ENCODE measurements at regions not wholly inside any gene's neighbourhood (a gene's known extent, or its start where the extent isn't known, plus 50 kb on each side); places are given as distances from the start of the nearest gene placed in this dataset.

DNA sequence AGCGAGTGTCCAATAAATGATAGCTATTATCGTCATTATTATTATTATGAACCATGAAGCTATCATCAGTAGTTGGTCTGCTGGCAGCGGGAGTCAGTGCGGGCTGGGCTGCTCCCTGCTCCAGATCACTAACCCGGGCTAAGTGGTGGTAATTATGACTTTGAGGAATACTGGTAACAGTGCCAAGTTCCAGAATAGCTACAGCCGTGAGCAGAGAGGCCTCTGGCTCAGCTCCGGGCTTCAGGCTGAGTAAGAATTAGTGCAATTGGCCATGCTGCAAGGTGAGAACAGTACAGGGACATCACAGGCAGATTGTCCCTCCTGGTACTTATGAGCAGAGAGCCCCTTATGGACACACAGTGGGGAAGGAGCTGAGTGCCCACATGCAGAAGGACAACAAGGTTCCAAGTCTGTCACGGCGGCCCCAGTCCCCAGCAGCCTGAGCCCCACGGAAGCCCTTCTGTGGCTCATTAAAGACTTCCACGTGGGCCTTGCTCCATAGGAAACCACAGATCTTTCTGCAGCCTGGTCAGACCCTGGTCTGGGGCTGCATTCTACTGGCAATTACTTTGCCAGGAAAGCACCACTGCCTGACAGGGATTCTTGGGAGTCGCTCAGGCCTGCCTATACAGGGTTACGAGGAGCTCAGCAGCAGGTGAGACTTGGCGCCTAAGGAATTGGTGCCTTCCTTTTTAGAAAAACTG is 235.1 kb downstream of the RRAGC start:
- DNase-seq (ENCODE audit: extremely low spot score, insufficient read length, low read depth) (no peak), FAIRE-seq (no peak)

DNA sequence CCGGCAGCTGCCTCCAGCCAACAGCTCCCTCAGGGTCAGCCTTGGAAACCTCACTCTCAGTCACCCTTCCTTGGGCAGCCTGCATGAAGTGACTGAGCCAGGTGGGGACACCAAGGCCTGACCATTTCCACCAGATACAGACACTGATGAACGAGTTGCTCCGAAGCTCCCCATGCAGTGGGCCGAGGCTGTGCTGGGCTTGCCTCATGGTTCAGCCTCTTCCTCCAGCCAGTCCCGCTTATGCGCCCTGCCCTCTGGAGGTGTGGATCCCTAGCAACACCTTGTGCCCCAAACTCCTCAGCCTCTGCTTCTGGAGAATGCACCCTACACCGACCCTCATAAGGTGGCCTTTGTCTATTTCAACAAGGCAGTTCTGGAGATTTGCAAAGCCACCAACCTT is 236.0 kb downstream of the RRAGC start:
- DNase-seq (ENCODE audit: extremely low spot score, insufficient read length, low read depth), result no peak
- no peak for FAIRE-seq

- DNase-seq (ENCODE audit: extremely low spot score, insufficient read length, low read depth), result no peak
- FAIRE-seq, result no peak
These were observed 237.4 kb downstream of the RRAGC start for GRCh38 chr1:38622197-38622596.

- no peak for FAIRE-seq
- no peak for DNase-seq (ENCODE audit: extremely low spot score, insufficient read length, low read depth)
These were observed 242.7 kb downstream of the RRAGC start for GRCh38 chr1:38616846-38617245.

- DNase-seq (ENCODE audit: extremely low spot score, insufficient read length, low read depth), result no peak
- FAIRE-seq, result peak; percentile 33
These were observed 243.9 kb downstream of the RRAGC start for GRCh38 chr1:38615680-38616079.

- DNase-seq (ENCODE audit: extremely low spot score, insufficient read length, low read depth), result no peak
- FAIRE-seq, result no peak
These were observed 244.7 kb downstream of the RRAGC start for GRCh38 chr1:38614861-38615260.

GRCh38 chr1:38613996-38614395 is 245.6 kb downstream of the RRAGC start:
- DNase-seq (ENCODE audit: extremely low spot score, insufficient read length, low read depth) (no peak), FAIRE-seq (no peak)

DNA sequence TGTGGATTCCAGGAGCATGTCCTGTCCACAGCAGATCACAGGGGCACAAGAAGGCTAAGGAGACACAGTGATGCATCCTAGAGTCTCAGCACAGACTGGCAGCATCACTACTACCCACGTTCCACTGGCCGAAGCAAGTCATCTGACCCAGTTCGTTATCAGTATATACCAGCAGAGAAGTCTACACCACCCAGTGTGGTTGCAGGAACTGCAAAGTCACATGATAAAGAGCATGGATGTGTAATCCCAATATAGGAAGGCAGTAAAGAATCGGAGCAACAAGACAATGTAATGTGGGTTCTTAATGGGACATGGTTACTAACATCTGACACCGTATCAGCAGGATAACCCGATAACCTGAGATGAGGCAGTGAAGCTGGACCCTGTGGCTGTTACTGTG is 246.6 kb downstream of the RRAGC start:
- DNase-seq (ENCODE audit: extremely low spot score, insufficient read length, low read depth), result no peak
- FAIRE-seq, result no peak

GRCh38 chr1:38611664-38612211 is 247.8 kb downstream of the RRAGC start:
- FAIRE-seq (no peak), DNase-seq (ENCODE audit: extremely low spot score, insufficient read length, low read depth) (no peak)

GRCh38 chr1:38609166-38610025 is 250.2 kb downstream of the RRAGC start:
- DNase-seq (ENCODE audit: extremely low spot score, insufficient read length, low read depth) (no peak), FAIRE-seq (no peak)

- DNase-seq (ENCODE audit: extremely low spot score, insufficient read length, low read depth), result peak; percentile 12
- FAIRE-seq, result no peak
These were observed 251.2 kb downstream of the RRAGC start for GRCh38 chr1:38608202-38608864.

GRCh38 chr1:38607526-38607925 is 252.0 kb downstream of the RRAGC start:
- no peak for DNase-seq (ENCODE audit: extremely low spot score, insufficient read length, low read depth)
- no peak for FAIRE-seq

DNA sequence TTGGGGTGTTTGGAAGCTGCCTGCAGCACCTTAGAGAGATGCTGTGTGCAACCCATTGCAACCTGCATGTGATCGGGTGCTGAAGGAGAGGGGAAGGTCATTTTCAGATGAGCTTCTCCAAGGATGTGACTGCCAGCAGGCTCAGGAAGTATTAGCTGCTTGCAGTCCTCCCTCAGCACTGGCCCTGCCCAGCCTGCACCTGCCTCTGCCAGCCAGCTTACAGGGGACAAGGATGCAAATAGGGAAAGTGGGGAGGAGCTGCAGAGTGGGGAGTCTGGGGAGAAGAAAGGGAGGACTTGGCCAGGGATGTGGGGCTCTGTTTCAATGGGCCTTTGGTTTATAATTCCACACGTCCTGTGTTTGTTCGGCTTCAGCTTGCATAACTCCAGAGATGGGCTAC is 254.5 kb downstream of the RRAGC start:
- FAIRE-seq (no peak), DNase-seq (ENCODE audit: extremely low spot score, insufficient read length, low read depth) (no peak)

DNA sequence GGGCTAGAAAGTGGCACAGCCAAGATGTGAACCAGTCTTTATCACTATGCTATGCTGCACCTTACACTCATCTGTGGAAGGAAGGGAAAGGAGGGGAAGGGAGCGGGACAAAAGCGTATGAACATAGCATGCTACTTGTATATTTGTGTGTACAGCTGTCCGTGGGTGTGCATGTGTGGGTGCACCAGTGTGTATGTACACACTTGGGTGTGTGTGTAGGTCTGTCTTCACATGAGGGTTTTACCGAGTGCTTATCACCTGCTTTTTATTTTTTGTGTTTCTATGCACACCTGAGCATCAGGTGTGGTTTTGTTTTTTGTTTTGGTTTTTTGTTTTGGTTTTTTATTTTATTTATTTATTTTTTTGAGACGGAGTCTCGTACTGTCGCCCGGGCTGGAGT is 255.7 kb downstream of the RRAGC start:
- no peak for DNase-seq (ENCODE audit: extremely low spot score, insufficient read length, low read depth)
- no peak for FAIRE-seq

GRCh38 chr1:38600905-38601304 is 258.7 kb downstream of the RRAGC start:
- no peak for DNase-seq (ENCODE audit: extremely low spot score, insufficient read length, low read depth)
- FAIRE-seq, result no peak

DNA sequence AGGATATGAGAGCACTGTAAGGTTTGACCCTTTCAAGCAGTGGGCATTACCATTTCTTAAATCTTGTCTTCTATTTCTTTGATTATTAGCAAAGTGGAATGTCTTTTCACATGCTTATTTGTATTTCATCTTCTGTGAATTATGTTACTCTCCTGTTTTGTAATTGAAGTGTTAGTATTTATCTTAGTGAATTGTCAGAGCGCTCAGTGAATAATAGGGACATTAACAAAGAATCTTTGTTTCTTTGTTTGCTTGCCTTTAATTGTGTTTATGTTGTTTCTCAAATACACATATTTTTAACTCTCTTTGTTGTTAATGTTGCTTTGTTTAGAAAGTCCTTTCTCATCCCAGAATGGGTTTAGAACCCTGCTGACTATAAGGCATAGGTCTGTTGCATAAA is 259.3 kb downstream of the RRAGC start:
- DNase-seq (ENCODE audit: extremely low spot score, insufficient read length, low read depth), result no peak
- no peak for FAIRE-seq

DNA sequence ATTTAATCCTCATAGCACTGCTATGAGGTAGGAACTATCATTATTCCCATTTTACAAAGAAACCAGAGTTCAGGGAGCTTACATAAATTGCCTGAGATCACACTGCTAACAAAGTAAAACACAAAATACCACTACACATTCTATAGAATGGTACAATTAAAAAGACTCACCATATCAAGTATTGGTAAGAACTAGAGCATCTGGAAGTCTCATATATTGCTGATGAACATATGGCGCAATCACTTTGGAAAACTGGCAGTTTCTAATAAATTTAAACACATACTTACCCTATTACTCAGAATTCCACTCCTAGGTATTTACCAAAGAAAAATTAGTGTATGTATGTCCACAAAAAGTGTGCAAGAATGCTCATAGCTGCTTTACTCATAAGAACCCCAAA is 261.5 kb downstream of the RRAGC start:
- FAIRE-seq (no peak), DNase-seq (ENCODE audit: extremely low spot score, insufficient read length, low read depth) (no peak)

DNA sequence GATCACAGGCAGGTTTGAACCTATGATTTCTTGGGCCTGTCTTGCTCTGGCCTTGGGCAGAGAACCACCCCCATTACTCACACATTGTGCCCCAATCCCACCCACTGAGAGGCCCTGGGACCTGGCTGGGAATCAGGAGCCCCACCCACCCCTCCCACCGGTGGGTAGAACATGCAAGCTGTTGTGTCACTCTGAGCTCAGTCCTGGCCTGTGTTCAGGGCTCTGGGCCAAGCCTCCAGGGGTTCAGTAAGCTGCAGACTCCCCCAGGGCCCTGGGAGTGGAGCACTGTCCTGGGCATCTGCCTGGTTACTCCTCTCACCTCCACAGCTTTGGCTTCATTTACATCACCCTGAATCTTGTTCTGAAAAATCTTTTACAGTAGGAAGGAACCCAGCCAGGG is 270.5 kb downstream of the RRAGC start:
- DNase-seq (ENCODE audit: extremely low spot score, insufficient read length, low read depth), result no peak
- FAIRE-seq, result no peak

GRCh38 chr1:38587766-38588165 is 271.8 kb downstream of the RRAGC start:
- DNase-seq (ENCODE audit: extremely low spot score, insufficient read length, low read depth) (no peak), FAIRE-seq (no peak)

DNA sequence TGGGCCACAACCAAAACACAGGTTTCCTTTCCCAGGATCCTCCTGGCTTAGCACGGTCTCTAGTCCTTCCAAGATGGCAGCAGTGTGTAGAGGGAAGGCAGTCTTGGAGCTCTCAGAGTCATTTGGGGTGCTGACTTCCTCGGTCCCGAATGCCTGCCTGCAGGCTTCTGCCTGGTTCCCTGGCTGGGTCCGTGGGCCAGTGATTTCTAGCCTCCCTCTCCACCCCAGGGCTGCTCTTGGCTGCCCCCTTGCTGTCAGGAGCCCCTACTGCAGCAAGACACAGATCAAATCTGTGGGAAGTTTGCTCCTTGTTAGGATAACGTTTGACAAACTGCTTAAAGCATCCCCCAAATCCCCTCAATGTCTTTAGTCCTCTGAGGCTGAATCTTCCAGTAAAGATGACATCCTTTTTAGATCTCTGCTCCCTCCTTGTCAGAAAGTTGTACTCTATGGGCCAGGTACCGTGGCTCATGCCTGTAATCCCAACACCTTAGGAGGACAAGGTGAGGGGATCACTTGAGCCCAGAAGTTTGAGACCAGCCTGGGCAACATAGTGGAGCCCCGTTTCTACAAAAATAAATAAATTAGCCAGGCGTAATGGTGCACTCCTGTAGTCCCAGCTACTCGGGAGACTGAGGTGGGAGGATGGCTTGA is 272.5 kb downstream of the RRAGC start:
- DNase-seq (ENCODE audit: extremely low spot score, insufficient read length, low read depth) (peak; percentile 58), FAIRE-seq (peak; percentile 88)

Data from GM18507 (cell line).